ENCODE measurements at regions not wholly inside any gene's neighbourhood (a gene's known extent, or its start where the extent isn't known, plus 50 kb on each side); places are given as distances from the start of the nearest gene placed in this dataset.

GRCh38 chr2:121961761-121962160, 206.3 kb downstream of the TSN start:
- DNase-seq (ENCODE audit: low read depth) = no peak

- DNase-seq (ENCODE audit: low read depth) = no peak
Observed at GRCh38 chr2:121965661-121966060, 210.2 kb downstream of the TSN start.

GRCh38 chr2:121966663-121967062, 211.2 kb downstream of the TSN start:
- DNase-seq (ENCODE audit: low read depth) = no peak

GRCh38 chr2:121969166-121969565, 213.7 kb downstream of the TSN start:
- no peak for DNase-seq (ENCODE audit: low read depth)

- DNase-seq (ENCODE audit: low read depth) = no peak
Observed at GRCh38 chr2:121969766-121970639, 214.6 kb downstream of the TSN start.

GRCh38 chr2:121972203-121972602, 216.8 kb downstream of the TSN start:
- DNase-seq (ENCODE audit: low read depth) = no peak

GRCh38 chr2:121974897-121975661, 219.6 kb downstream of the TSN start:
- DNase-seq (ENCODE audit: low read depth) = peak; percentile 76

- no peak for DNase-seq (ENCODE audit: low read depth)
Observed at GRCh38 chr2:121976926-121977325, 221.5 kb downstream of the TSN start.

- no peak for DNase-seq (ENCODE audit: low read depth)
Observed at GRCh38 chr2:121977326-121977725, 221.9 kb downstream of the TSN start.

GRCh38 chr2:121992700-121993099, 237.2 kb downstream of the TSN start:
- DNase-seq (ENCODE audit: low read depth) = no peak

- no peak for DNase-seq (ENCODE audit: low read depth)
Observed at GRCh38 chr2:121993682-121994081, 238.2 kb downstream of the TSN start.

GRCh38 chr2:121994238-121995206, 239.1 kb downstream of the TSN start:
- DNase-seq (ENCODE audit: low read depth) = no peak

GRCh38 chr2:121998751-121999150, 243.3 kb downstream of the TSN start:
- no peak for DNase-seq (ENCODE audit: low read depth)

GRCh38 chr2:121999264-121999663, 243.8 kb downstream of the TSN start:
- DNase-seq (ENCODE audit: low read depth) = peak; percentile 14

- no peak for DNase-seq (ENCODE audit: low read depth)
Observed at GRCh38 chr2:122000556-122001340, 245.3 kb downstream of the TSN start.

GRCh38 chr2:122001441-122001874, 246.0 kb downstream of the TSN start:
- peak; percentile 3 for DNase-seq (ENCODE audit: low read depth)

- no peak for DNase-seq (ENCODE audit: low read depth)
Observed at GRCh38 chr2:122003196-122003940, 247.9 kb downstream of the TSN start.

GRCh38 chr2:122007126-122007525, 251.7 kb downstream of the TSN start:
- no peak for DNase-seq (ENCODE audit: low read depth)

GRCh38 chr2:122007577-122007976, 252.1 kb downstream of the TSN start:
- no peak for DNase-seq (ENCODE audit: low read depth)

GRCh38 chr2:122009561-122009960, 254.1 kb downstream of the TSN start:
- no peak for DNase-seq (ENCODE audit: low read depth)

Measured in M059J (cell line).